Osteocyte (in vitro differentiated cells): ENCODE measurements at regions not wholly inside any gene's neighbourhood (a gene's known extent, or its start where the extent isn't known, plus 50 kb on each side); places are given as distances from the start of the nearest gene placed in this dataset.
"Not testable (repeated sequence)": the region's sequence is repeated elsewhere in the genome, so short reads cannot be mapped to it uniquely, and the experiment has no call there.

Source experiments
- DNase-seq: peaks from one replicate; pipeline ENCODE4 v3.0.0; 2021; ENCODE audit warnings: mixed read lengths; ENCODE audit not compliant: unreplicated experiment; ENCODE audit errors: extremely low spot score
- H3K27ac Mint-ChIP-seq: one replicate; pipeline ENCODE4 v1.8.0; 2021; ENCODE audit warnings: mild to moderate bottlenecking, mixed read lengths; ENCODE audit not compliant: unreplicated experiment
- H3K27me3 Mint-ChIP-seq: one replicate; pipeline ENCODE4 v1.8.0; 2021; ENCODE audit warnings: mixed read lengths; ENCODE audit not compliant: unreplicated experiment
- H3K36me3 Mint-ChIP-seq: one replicate; pipeline ENCODE4 v1.8.0; 2021; ENCODE audit warnings: mixed read lengths; ENCODE audit not compliant: unreplicated experiment
- H3K4me1 Mint-ChIP-seq: one replicate; pipeline ENCODE4 v1.8.0; 2021; ENCODE audit warnings: mixed read lengths; ENCODE audit not compliant: unreplicated experiment
- H3K4me3 Mint-ChIP-seq: one replicate; pipeline ENCODE4 v1.8.0; 2021; ENCODE audit warnings: mild to moderate bottlenecking, moderate library complexity, mixed read lengths; ENCODE audit not compliant: unreplicated experiment
- H3K9me3 Mint-ChIP-seq: one replicate; pipeline ENCODE4 v1.8.0; 2021; ENCODE audit warnings: mixed read lengths; ENCODE audit not compliant: unreplicated experiment
- TF ChIP-seq, protein P1 (sequence below): fragments of 200-600 bp; sonication (generic); IDR thresholded peaks from 2 replicates; pipeline ENCODE4 v1.5.0; 2021; ENCODE audit warnings: antibody characterized with exemption, mild to moderate bottlenecking, moderate library complexity

DNA sequence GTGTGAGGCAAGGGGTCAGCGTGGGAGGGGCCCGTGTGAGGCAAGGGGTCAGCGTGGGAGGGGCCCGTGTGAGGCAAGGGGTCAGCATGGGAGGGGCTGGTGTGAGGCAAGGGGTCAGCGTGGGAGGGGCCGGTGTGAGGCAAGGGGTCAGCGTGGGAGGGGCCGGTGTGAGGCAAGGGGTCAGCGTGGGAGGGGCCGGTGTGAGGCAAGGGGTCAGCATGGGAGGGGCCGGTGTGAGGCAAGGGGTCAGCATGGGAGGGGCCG is 119.2 kb downstream of the SEPTIN14 start:
- H3K4me3 Mint-ChIP-seq, H3K27me3 Mint-ChIP-seq, H3K4me1 Mint-ChIP-seq, DNase-seq, H3K27ac Mint-ChIP-seq, H3K9me3 Mint-ChIP-seq, H3K36me3 Mint-ChIP-seq: not testable (repeated sequence)

DNA sequence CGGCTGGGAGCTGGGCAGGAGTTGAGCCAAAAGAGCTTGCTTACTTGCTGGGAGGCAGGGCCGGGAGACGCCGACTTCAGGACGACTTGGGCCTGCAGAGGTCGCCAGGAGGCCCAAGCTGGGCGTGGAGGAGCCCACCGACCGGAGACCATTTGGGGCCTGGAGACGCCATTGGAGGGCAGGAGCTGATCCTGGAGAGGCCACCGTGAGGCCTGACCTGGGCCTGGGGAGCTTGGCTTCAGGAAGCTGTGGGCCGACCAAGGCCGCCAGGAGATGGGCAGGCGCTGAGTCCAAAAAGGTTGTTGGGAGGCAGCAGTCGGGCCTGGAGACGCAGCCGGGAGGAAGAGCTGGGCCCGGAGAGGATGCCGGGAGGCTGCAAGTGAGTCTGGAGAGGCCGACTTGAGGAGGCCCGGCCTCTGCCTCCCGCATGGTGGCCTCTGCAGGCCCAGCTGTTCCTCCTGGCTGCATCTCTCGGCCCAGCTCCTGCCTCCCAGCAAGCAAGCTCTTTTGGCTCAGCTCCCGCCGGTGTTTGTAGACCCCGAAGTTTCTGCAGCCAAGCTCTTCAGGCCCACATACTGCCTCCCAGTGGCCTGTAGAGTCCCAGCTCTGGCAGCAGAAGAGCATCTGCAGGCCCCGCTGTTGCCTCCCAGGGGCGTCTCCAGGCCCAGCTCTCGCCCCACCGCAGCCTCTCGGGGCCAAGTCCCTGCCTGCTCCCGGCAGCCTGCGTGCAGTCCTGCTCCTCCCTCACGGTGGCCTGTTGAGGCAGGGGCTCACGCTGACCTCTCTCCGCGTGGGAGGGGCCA is 119.7 kb downstream of the SEPTIN14 start:
- not testable (repeated sequence) for H3K9me3 Mint-ChIP-seq, H3K36me3 Mint-ChIP-seq, H3K27ac Mint-ChIP-seq, DNase-seq, H3K4me3 Mint-ChIP-seq, H3K27me3 Mint-ChIP-seq, H3K4me1 Mint-ChIP-seq

DNA sequence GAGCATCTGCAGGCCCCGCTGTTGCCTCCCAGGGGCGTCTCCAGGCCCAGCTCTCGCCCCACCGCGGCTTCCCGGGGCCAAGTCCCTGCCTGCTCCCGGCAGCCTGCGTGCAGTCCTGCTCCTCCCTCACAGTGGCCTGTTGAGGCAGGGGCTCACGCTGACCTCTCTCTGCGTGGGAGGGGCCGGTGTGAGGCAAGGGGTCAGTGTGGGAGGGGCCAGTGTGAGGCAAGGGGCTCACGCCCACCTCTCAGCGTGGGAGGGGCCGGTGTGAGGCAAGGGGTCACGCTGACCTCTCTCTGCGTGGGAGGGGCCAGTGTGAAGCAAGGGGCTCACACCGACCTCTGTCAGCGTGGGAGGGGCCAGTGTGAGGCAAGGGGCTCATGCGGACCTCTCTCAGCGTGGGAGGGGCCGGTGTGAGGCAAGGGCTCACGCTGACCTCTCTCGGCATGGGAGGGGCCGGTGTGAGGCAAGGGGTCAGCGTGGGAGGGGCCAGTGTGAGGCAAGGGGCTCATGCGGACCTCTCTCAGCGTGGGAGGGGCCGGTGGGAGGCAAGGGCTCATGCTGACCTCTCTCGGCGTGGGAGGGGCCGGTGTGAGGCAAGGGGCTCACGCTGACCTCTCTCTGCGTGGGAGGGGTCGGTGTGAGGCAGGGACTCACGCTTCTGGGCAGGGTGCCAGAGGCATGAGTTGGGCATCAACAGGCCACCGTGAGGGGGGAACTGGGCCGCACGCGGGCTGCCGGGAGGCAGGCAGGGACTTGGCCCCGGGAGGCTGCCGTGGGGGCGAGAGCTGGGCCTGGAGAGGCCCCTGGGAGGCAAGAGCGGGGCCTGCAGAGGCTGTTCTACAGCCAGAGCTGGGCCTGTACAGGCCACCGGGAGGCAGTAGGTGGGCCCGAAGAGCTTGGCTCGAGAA is 120.6 kb downstream of the SEPTIN14 start:
- not testable (repeated sequence) for H3K4me1 Mint-ChIP-seq, H3K9me3 Mint-ChIP-seq, DNase-seq, H3K36me3 Mint-ChIP-seq, H3K27me3 Mint-ChIP-seq, H3K27ac Mint-ChIP-seq, H3K4me3 Mint-ChIP-seq

DNA sequence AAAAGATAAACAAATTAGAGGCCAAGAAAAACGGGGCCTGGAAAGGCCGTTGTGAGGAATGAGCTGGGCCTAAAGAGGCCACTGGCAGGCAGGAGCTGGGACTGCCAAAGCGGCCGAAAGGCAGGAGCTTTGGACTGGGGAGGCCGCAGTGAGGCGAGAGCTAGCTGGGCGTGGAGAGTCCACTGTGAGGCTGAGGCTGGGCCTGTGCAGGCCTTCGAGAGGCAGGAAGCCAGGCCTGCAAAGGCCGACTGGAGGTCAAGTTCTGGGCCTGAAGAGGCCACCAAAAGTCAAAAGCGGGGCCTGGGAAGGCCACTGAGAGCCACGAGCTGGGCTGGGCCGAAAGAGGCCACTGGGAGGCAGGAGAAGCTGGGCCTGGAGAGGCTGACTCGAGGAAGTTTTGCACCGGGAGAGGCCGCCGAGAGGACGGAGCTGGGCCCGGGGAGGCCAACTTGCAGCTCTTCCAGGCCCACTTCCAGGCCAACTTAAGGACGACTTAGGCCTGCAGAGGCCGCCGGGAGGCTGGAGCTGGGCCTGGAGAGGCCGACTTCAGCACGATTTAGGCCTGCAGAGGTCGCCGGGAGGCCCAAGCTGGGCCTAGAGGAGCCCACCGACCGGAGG is 121.8 kb downstream of the SEPTIN14 start:
- H3K27ac Mint-ChIP-seq, H3K4me3 Mint-ChIP-seq, H3K36me3 Mint-ChIP-seq, H3K4me1 Mint-ChIP-seq, DNase-seq, H3K9me3 Mint-ChIP-seq, H3K27me3 Mint-ChIP-seq: not testable (repeated sequence)

DNA sequence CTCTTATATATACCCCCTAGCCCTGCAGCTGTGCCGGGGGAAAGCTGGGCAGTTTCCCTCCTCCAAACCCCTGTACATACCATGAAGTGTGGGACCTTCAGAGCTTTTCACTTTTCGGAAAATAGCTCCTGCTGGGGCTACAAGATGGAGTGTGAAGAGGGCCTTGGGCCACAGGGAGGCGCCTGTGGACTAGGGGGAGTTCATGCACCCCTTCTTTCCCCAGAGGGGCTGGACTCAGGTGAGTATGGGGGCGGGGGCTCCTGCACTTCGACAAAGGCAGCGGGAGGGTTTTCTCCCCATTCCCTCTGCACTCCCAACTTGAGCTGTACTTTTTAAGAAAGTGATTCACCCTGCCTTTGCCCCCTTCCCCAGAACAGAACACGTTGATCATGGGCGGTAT is 122.5 kb downstream of the SEPTIN14 start:
- H3K4me3 Mint-ChIP-seq, H3K27me3 Mint-ChIP-seq, H3K9me3 Mint-ChIP-seq, H3K27ac Mint-ChIP-seq, H3K36me3 Mint-ChIP-seq, H3K4me1 Mint-ChIP-seq, DNase-seq: not testable (repeated sequence)

DNA sequence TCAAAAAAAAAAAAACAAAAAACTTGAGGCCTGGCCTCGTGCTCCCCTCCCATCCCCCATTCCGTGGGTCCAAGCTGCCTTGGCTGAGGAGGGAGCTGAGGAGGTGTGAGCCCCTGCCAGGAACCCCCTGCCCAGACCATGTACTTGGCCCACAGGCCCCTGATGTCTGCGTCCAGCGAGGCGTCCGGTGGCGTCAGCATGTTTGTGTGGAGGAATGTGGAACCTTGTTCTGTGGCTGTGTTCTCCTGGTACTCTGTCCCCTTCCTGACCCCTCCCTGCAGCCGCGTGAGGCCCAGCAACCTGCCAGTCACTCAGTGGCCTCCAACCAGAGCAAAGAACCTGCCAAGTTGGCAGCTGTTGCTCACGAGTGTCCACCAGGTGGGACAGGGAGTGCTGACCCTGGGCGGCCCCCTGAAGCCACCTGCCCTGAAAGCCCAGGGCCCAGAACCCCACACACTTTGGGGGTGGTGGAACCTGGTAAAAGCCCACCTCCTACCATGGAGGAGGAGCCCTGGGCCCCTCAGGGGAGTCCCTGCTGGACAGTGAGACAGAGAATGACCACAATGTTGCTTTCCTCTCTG is 125.8 kb downstream of the SEPTIN14 start:
- not testable (repeated sequence) for H3K27me3 Mint-ChIP-seq, DNase-seq, H3K4me1 Mint-ChIP-seq, H3K9me3 Mint-ChIP-seq, H3K27ac Mint-ChIP-seq, H3K36me3 Mint-ChIP-seq, H3K4me3 Mint-ChIP-seq

DNA sequence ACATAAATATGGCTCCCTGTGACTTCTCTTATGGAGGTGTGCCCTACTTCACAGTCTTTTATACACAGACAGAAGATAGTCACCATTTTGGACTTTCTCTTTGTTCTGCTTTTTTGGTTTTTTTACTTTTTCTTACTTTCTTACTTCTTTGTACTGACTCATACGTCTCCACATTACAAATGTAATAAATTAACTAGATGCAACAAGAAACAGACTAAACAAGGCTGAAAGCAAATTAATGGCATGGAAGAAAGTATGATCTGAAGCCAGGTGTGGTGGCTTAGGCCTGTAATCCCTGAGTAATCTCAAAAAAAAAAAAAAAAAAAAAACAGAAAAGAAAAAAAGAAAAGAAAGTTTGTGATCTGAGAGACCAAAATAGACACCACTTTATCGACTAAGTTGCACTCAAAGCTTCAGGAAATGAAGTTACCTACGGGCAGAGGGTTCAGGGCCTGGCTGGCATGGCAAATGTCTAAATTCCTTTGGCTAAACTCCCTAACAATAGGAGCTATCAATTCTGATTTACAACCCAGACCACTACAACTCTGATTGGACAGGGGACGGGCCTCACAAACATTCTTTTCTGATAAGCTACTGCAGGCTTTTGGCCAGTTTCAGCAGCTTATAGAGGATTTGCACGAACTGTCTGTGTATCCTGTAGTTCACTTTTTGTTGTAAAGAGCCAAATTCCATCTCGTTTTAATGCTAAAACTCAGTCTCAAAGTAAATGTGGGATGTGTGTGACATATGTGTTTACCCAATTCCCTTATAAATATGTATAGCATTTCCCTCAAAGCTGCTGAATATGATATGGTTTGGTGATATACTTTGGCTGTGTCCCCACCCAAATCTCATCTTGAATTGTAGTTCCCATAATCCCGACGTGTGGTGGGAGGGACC is 129.1 kb downstream of the SEPTIN14 start:
- DNase-seq, result no peak
- H3K4me3 Mint-ChIP-seq, result no peak overlapping the region
- no peaks in the 10 kb centered on the region for H3K4me1 Mint-ChIP-seq
- H3K9me3 Mint-ChIP-seq, result no peaks in the 10 kb centered on the region
- TF ChIP-seq, protein P1, sequence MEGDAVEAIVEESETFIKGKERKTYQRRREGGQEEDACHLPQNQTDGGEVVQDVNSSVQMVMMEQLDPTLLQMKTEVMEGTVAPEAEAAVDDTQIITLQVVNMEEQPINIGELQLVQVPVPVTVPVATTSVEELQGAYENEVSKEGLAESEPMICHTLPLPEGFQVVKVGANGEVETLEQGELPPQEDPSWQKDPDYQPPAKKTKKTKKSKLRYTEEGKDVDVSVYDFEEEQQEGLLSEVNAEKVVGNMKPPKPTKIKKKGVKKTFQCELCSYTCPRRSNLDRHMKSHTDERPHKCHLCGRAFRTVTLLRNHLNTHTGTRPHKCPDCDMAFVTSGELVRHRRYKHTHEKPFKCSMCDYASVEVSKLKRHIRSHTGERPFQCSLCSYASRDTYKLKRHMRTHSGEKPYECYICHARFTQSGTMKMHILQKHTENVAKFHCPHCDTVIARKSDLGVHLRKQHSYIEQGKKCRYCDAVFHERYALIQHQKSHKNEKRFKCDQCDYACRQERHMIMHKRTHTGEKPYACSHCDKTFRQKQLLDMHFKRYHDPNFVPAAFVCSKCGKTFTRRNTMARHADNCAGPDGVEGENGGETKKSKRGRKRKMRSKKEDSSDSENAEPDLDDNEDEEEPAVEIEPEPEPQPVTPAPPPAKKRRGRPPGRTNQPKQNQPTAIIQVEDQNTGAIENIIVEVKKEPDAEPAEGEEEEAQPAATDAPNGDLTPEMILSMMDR, result no peak
- H3K27me3 Mint-ChIP-seq, result no peaks in the 10 kb centered on the region
- H3K27ac Mint-ChIP-seq, result no peak overlapping the region
- H3K36me3 Mint-ChIP-seq, result no peaks in the 10 kb centered on the region
